Keratinocyte (primary cell): ENCODE measurements at regions not wholly inside any gene's neighbourhood (a gene's known extent, or its start where the extent isn't known, plus 50 kb on each side); places are given as distances from the start of the nearest gene placed in this dataset.

Source experiments
- DNase-seq: peaks from one replicate; pipeline ENCODE4 v3.0.0-alpha.2; 2011; ENCODE audit warnings: low read depth, missing footprints, low spot score
- FAIRE-seq: peaks from 2 replicates; lab custom pipeline; 2011; peaks lifted over from hg19 to GRCh38; lab: Jason Lieb, UNC
- H2AFZ ChIP-seq: 2 replicates; pipeline ENCODE4 v1.6.0; 2012; ENCODE audit warnings: low read length, control low read depth, inconsistent platforms; ENCODE audit not compliant: control insufficient read depth
- H3K27ac ChIP-seq: 2 replicates; pipeline ENCODE4 v1.5.1; 2011; ENCODE audit warnings: low read length; ENCODE audit not compliant: control insufficient read depth, insufficient read depth
- H3K27me3 ChIP-seq: 3 replicates; pipeline ENCODE4 v1.6.0; 2011; ENCODE audit warnings: low read length; ENCODE audit not compliant: control insufficient read depth, insufficient read depth; ENCODE audit errors: extremely low read depth
- H3K36me3 ChIP-seq, 2 experiments: 2 replicates in 1 of 2; 3 replicates in 1 of 2; pipeline ENCODE4 v1.5.1; 2011; ENCODE audit warnings: low read length in 2 of 2, mild to moderate bottlenecking in 1 of 2; ENCODE audit not compliant: control insufficient read depth in 2 of 2, insufficient read depth in 2 of 2; ENCODE audit errors: extremely low read depth in 1 of 2
- H3K4me1 ChIP-seq: 3 replicates; pipeline ENCODE4 v1.5.1; 2011; ENCODE audit warnings: low read length; ENCODE audit not compliant: control insufficient read depth, insufficient read depth; ENCODE audit errors: extremely low read depth
- H3K4me2 ChIP-seq: 3 replicates; pipeline ENCODE4 v1.6.0; 2011; ENCODE audit warnings: low read depth, low read length; ENCODE audit not compliant: control insufficient read depth, insufficient read depth; ENCODE audit errors: extremely low read depth
- H3K4me3 ChIP-seq, 3 experiments: fragments of 200-600 bp in 1 of 3; sonication (generic) in 1 of 3; 2 replicates in 2 of 3; 3 replicates in 1 of 3; pipeline ENCODE4 v1.5.1; 2011 to 2016; ENCODE audit warnings: low read length in 3 of 3, mild to moderate bottlenecking in 3 of 3, control low read depth in 2 of 3, inconsistent platforms in 1 of 3, low read depth in 1 of 3, mixed read lengths in 1 of 3, mixed run types in 1 of 3, moderate library complexity in 1 of 3; ENCODE audit not compliant: control insufficient read depth in 2 of 3, insufficient read depth in 2 of 3; ENCODE audit errors: extremely low read depth in 1 of 3
- H3K79me2 ChIP-seq: 2 replicates; pipeline ENCODE4 v1.6.0; 2012; ENCODE audit warnings: low read length; ENCODE audit not compliant: control insufficient read depth, insufficient read depth
- H3K9ac ChIP-seq: 3 replicates; pipeline ENCODE4 v1.6.0; 2011; ENCODE audit warnings: low read length; ENCODE audit not compliant: control insufficient read depth, insufficient read depth; ENCODE audit errors: extremely low read depth
- H3K9me1 ChIP-seq: 3 replicates; pipeline ENCODE4 v1.6.0; 2011; ENCODE audit warnings: low read length; ENCODE audit not compliant: control insufficient read depth, insufficient read depth; ENCODE audit errors: extremely low read depth
- H3K9me3 ChIP-seq: 2 replicates; pipeline ENCODE4 v1.5.1; 2012; ENCODE audit warnings: low read depth, low read length; ENCODE audit not compliant: control insufficient read depth
- H4K20me1 ChIP-seq: 3 replicates; pipeline ENCODE4 v1.6.0; 2011; ENCODE audit warnings: low read length; ENCODE audit not compliant: control insufficient read depth, insufficient read depth; ENCODE audit errors: extremely low read depth
- EZH2 ChIP-seq: IDR thresholded peaks from one replicate; pipeline ENCODE4 v1.6.1; 2012; ENCODE audit warnings: inconsistent platforms, mild to moderate bottlenecking, low read length, moderate library complexity
- dilution Hi-C: fragments of 300-500 bp; cut with MboI; formaldehyde crosslinking; loops from one replicate; pipeline ENCODE4 v1.7.0; 2020; ENCODE audit warnings: low sequenced_read_pairs; ENCODE audit not compliant: extremely low pct_ligation_motif_present
- TF ChIP-seq, protein P1 (sequence below), 3 experiments: IDR thresholded peaks in 1 of 3; conservative IDR thresholded peaks in 1 of 3; optimal IDR thresholded peaks in 1 of 3; 2 replicates in 2 of 3; 3 replicates in 1 of 3; pipeline versions ENCODE3 to v1.5.1; 2011; ENCODE audit warnings: low read length in 3 of 3, mild to moderate bottlenecking in 3 of 3, moderate library complexity in 2 of 3, control low read depth in 1 of 3, inconsistent platforms in 1 of 3; ENCODE audit not compliant: insufficient read depth in 2 of 3; ENCODE audit errors: extremely low read depth in 1 of 3

DNA sequence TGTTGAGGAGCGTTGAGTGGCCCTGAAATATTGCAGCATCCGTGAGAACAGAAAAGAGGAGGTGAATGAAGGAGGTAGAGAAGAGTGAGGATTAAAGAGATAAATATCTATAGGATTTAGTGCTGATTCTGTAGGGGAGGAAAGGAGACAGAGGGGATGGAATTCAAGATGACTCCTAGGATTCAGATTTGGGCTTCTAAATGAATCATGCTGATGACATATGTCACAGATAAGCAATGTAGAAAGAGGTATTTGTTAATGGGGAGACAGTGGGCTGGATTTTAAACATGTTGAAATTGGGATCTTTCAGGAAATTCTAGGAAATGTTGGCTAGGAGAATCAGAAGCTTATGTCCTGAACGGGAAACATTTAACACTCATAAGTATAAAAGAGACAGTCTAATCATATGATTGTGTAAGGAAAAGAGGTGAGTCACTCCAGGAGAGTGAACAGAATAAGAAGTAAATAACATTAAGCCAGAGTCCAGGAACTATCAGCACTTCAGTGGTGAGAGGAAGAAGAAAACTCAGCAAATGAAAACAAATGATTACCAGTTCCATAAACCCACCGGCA, 58.1 kb upstream of the DIO2 start:
- H3K9ac ChIP-seq = no peak overlapping the region
- TF ChIP-seq, protein P1, sequence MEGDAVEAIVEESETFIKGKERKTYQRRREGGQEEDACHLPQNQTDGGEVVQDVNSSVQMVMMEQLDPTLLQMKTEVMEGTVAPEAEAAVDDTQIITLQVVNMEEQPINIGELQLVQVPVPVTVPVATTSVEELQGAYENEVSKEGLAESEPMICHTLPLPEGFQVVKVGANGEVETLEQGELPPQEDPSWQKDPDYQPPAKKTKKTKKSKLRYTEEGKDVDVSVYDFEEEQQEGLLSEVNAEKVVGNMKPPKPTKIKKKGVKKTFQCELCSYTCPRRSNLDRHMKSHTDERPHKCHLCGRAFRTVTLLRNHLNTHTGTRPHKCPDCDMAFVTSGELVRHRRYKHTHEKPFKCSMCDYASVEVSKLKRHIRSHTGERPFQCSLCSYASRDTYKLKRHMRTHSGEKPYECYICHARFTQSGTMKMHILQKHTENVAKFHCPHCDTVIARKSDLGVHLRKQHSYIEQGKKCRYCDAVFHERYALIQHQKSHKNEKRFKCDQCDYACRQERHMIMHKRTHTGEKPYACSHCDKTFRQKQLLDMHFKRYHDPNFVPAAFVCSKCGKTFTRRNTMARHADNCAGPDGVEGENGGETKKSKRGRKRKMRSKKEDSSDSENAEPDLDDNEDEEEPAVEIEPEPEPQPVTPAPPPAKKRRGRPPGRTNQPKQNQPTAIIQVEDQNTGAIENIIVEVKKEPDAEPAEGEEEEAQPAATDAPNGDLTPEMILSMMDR (optimal IDR thresholded peaks at IDR 0.05 in 1 of 3, IDR thresholded peaks at IDR 0.05 in 1 of 3, conservative IDR thresholded peaks at IDR 0.05 in 1 of 3; ENCODE audit: extremely low read depth in 1 of 3, insufficient read depth in 2 of 3, low read length in 3 of 3) = no peak
- no peak for TF ChIP-seq EZH2
- no peak overlapping the region for H3K4me2 ChIP-seq
- FAIRE-seq (no peak), DNase-seq (no peak)
- no peaks in the 10 kb centered on the region for H3K9me1 ChIP-seq
- H3K27ac ChIP-seq = no peak overlapping the region
- no peak overlapping the region for H3K4me3 ChIP-seq
- dilution Hi-C loops = no loop called here
- no peaks in the 10 kb centered on the region for H3K9me3 ChIP-seq
- H3K4me1 ChIP-seq = no peaks in the 10 kb centered on the region
- H3K36me3 ChIP-seq = no peaks in the 10 kb centered on the region
- no peaks in the 10 kb centered on the region for H4K20me1 ChIP-seq
- no peaks in the 10 kb centered on the region for H3K79me2 ChIP-seq
- no peak overlapping the region for H2AFZ ChIP-seq
- H3K27me3 ChIP-seq = no peaks in the 10 kb centered on the region

DNA sequence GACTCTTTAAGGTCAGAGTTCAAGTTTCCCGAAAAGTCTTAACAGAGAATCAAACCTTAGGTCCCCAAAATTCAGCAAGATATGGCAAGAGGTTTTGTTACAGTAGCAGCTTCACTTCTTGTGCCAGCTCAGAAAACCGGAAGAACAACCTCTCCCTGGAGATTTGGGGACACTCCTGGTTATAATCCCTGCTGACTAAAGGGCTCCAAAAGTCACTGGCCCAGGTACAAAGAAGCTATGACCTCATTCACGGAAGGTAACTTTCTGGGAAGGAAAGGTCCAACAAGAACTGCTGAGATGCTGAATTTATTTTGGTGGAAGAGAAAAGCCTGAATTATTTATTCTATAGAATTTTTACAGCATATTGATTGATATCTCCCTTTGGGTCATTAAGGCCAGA, 55.6 kb upstream of the DIO2 start:
- Histone ChIP-seq H4K20me1 (no peaks in the 10 kb centered on the region), H3K4me1 (no peaks in the 10 kb centered on the region), H3K4me2 (no peak overlapping the region), H3K36me3 (no peaks in the 10 kb centered on the region), H3K27ac (no peak overlapping the region), H3K79me2 (no peaks in the 10 kb centered on the region), H3K9me3 (no peaks in the 10 kb centered on the region), H3K4me3 (no peak overlapping the region), H2AFZ (no peak overlapping the region), H3K9ac (no peak overlapping the region), H3K9me1 (no peaks in the 10 kb centered on the region), H3K27me3 (no peaks in the 10 kb centered on the region)
- no peak for FAIRE-seq
- dilution Hi-C loops = no loop called here
- no peak for DNase-seq
- TF ChIP-seq EZH2 = no peak
- TF ChIP-seq, protein P1 (optimal IDR thresholded peaks at IDR 0.05 in 1 of 3, IDR thresholded peaks at IDR 0.05 in 1 of 3, conservative IDR thresholded peaks at IDR 0.05 in 1 of 3; ENCODE audit: extremely low read depth in 1 of 3, insufficient read depth in 2 of 3, low read length in 3 of 3) = no peak
